ENCODE measurements at regions not wholly inside any gene's neighbourhood (a gene's known extent, or its start where the extent isn't known, plus 50 kb on each side); places are given as distances from the start of the nearest gene placed in this dataset.

- no peak for TF ChIP-seq CTCF (IDR thresholded peaks at IDR 0.05; ENCODE audit: low read depth, low read length, poor library complexity, severe bottlenecking)
- no peak for TF ChIP-seq EZH2phosphoT487 (IDR thresholded peaks at IDR 0.05; ENCODE audit: borderline replicate concordance, low read length)
These were observed 86.3 kb upstream of the TAF11L2 start for GRCh38 chr5:17411436-17412402.

Data from DOHH2 (cell line).